HUDEP-2 (cell line): ENCODE measurements at regions not wholly inside any gene's neighbourhood (a gene's known extent, or its start where the extent isn't known, plus 50 kb on each side); places are given as distances from the start of the nearest gene placed in this dataset.
A peak's percentile ranks its signal among the peaks of the same experiment; 100 is the strongest.

ENCODE experiments used
- DNase-seq, 76 experiments: peaks; one replicate each; lab custom pipeline; 2025; ENCODE audit not compliant: unreplicated experiment in 76 of 76; lab: John Stamatoyannopoulos, UW

GRCh38 chr6:14273191-14273590 is 155.6 kb downstream of the CD83 start:
- no peak for DNase-seq

GRCh38 chr6:14274016-14274415 is 156.4 kb downstream of the CD83 start:
- no peak for DNase-seq

GRCh38 chr6:14274546-14275492 is 157.2 kb downstream of the CD83 start:
- DNase-seq = no peak

GRCh38 chr6:14275493-14275851 is 157.9 kb downstream of the CD83 start:
- DNase-seq = no peak

- DNase-seq = no peak
Observed at GRCh38 chr6:14276071-14276470, 158.5 kb downstream of the CD83 start.

- no peak for DNase-seq
Observed at GRCh38 chr6:14276667-14277404, 159.3 kb downstream of the CD83 start.

- DNase-seq = no peak
Observed at GRCh38 chr6:14277405-14277930, 159.9 kb downstream of the CD83 start.

GRCh38 chr6:14278006-14278405 is 160.4 kb downstream of the CD83 start:
- no peak for DNase-seq

- DNase-seq = no peak
Observed at GRCh38 chr6:14278446-14278845, 160.9 kb downstream of the CD83 start.

GRCh38 chr6:14280006-14280510 is 162.5 kb downstream of the CD83 start:
- no peak for DNase-seq

GRCh38 chr6:14280766-14281293 is 163.3 kb downstream of the CD83 start:
- DNase-seq = peak in 1 of 76 experiments; percentile 8

GRCh38 chr6:14281811-14282660 is 164.5 kb downstream of the CD83 start:
- DNase-seq = no peak

- no peak for DNase-seq
Observed at GRCh38 chr6:14282854-14283505, 165.4 kb downstream of the CD83 start.

GRCh38 chr6:14283600-14284235 is 166.1 kb downstream of the CD83 start:
- no peak for DNase-seq

GRCh38 chr6:14284969-14285590 is 167.5 kb downstream of the CD83 start:
- no peak for DNase-seq

- DNase-seq = no peak
Observed at GRCh38 chr6:14286144-14286543, 168.6 kb downstream of the CD83 start.

- no peak for DNase-seq
Observed at GRCh38 chr6:14286634-14287428, 169.3 kb downstream of the CD83 start.

GRCh38 chr6:14287707-14288106 is 170.1 kb downstream of the CD83 start:
- DNase-seq = no peak
